HG03175 (cell line): ENCODE measurements at regions not wholly inside any gene's neighbourhood (a gene's known extent, or its start where the extent isn't known, plus 50 kb on each side); places are given as distances from the start of the nearest gene placed in this dataset.
A peak's percentile ranks its signal among the peaks of the same experiment; 100 is the strongest.

Experiments used
- ATAC-seq: cut with Tn5 transposase; IDR thresholded peaks from one replicate; pipeline ENCODE4 v1.9.1; 2021; ENCODE audit warnings: mild to moderate bottlenecking, moderate library complexity; ENCODE audit not compliant: unreplicated experiment

GRCh38 chr2:61722800-61723199 is 131.1 kb downstream of the FAM161A start:
- no peak for ATAC-seq

GRCh38 chr2:61722318-61722717 is 131.5 kb downstream of the FAM161A start:
- no peak for ATAC-seq

- no peak for ATAC-seq
Observed at GRCh38 chr2:61721382-61721781, 132.5 kb downstream of the FAM161A start.

GRCh38 chr2:61720911-61721310 is 132.9 kb downstream of the FAM161A start:
- no peak for ATAC-seq

GRCh38 chr2:61718965-61719364 is 134.9 kb downstream of the FAM161A start:
- no peak for ATAC-seq

- no peak for ATAC-seq
Observed at GRCh38 chr2:61715506-61715905, 138.4 kb downstream of the FAM161A start.

GRCh38 chr2:61714210-61714609 is 139.7 kb downstream of the FAM161A start:
- ATAC-seq: no peak

- no peak for ATAC-seq
Observed at GRCh38 chr2:61713457-61713856, 140.4 kb downstream of the FAM161A start.

- no peak for ATAC-seq
Observed at GRCh38 chr2:61712060-61712459, 141.8 kb downstream of the FAM161A start.

GRCh38 chr2:61710711-61711110 is 143.1 kb downstream of the FAM161A start:
- no peak for ATAC-seq

GRCh38 chr2:61707984-61708852 is 145.6 kb downstream of the FAM161A start:
- peak; percentile 99 for ATAC-seq

GRCh38 chr2:61705625-61706024 is 148.2 kb downstream of the FAM161A start:
- ATAC-seq: no peak

- no peak for ATAC-seq
Observed at GRCh38 chr2:61704364-61704763, 149.5 kb downstream of the FAM161A start.

GRCh38 chr2:61702088-61702467 is 151.8 kb downstream of the FAM161A start:
- no peak for ATAC-seq

GRCh38 chr2:61700464-61700863 is 153.4 kb downstream of the FAM161A start:
- no peak for ATAC-seq

GRCh38 chr2:61694312-61695274 is 156.4 kb upstream of the XPO1 start:
- peak; percentile 96 for ATAC-seq

- ATAC-seq: no peak
Observed at GRCh38 chr2:61693744-61694143, 155.6 kb upstream of the XPO1 start.

- no peak for ATAC-seq
Observed at GRCh38 chr2:61690078-61690596, 152.0 kb upstream of the XPO1 start.

- no peak for ATAC-seq
Observed at GRCh38 chr2:61689568-61689967, 151.4 kb upstream of the XPO1 start.

GRCh38 chr2:61688369-61689334 is 150.5 kb upstream of the XPO1 start:
- no peak for ATAC-seq
